H1 (cell line): ENCODE measurements at regions not wholly inside any gene's neighbourhood (a gene's known extent, or its start where the extent isn't known, plus 50 kb on each side); places are given as distances from the start of the nearest gene placed in this dataset.

ENCODE experiments used
- CTCF ChIA-PET: fragments of 300-600 bp; sonication (Branson Sonifier 250); formaldehyde crosslinking; loops from one replicate; lab custom pipeline; 2021; ENCODE audit not compliant: partially characterized antibody; lab: Charles Lee
- POLR2A ChIA-PET: fragments of 300-600 bp; sonication (Branson Sonifier 250); formaldehyde crosslinking; loops from one replicate; lab custom pipeline; 2021; ENCODE audit warnings: inconsistent platforms; ENCODE audit not compliant: partially characterized antibody; lab: Charles Lee
- DNase-seq, 2 experiments: peaks; one replicate each; pipeline versions ENCODE4 v3.0.0 to v3.0.0-alpha.2; 2010 to 2022; ENCODE audit warnings: low spot score in 2 of 2, low read depth in 1 of 2, mixed read lengths in 1 of 2
- FAIRE-seq: peaks from 2 replicates; lab custom pipeline; 2011; peaks lifted over from hg19 to GRCh38; lab: Jason Lieb, UNC
- H2AFZ ChIP-seq: 2 replicates; pipeline ENCODE4 v1.8.1; 2012; ENCODE audit warnings: low read length, inconsistent platforms
- H2AK5ac ChIP-seq: 2 replicates; pipeline ENCODE4 v1.6.1; 2013; ENCODE audit warnings: low read depth, low read length
- H2BK120ac ChIP-seq: replicated peaks from 2 replicates; pipeline ENCODE3; 2013; ENCODE audit warnings: low read depth, low read length, inconsistent platforms
- H2BK12ac ChIP-seq: 2 replicates; pipeline ENCODE4 v1.6.1; 2013; ENCODE audit warnings: low read depth, low read length
- H2BK15ac ChIP-seq: 2 replicates; pipeline ENCODE4 v1.6.1; 2013; ENCODE audit warnings: low read length
- H2BK20ac ChIP-seq: 2 replicates; pipeline ENCODE4 v1.6.1; 2013; ENCODE audit warnings: low read length
- H2BK5ac ChIP-seq: 2 replicates; pipeline ENCODE4 v1.6.1; 2013; ENCODE audit warnings: low read depth, low read length
- H3K14ac ChIP-seq: 2 replicates; pipeline ENCODE4 v1.6.1; 2013; ENCODE audit warnings: inconsistent platforms; ENCODE audit not compliant: insufficient read length
- H3K18ac ChIP-seq: 2 replicates; pipeline ENCODE4 v1.6.1; 2013; ENCODE audit warnings: low read length; ENCODE audit errors: extremely low read depth
- H3K23ac ChIP-seq: 2 replicates; pipeline ENCODE4 v1.6.1; 2013; ENCODE audit warnings: inconsistent platforms; ENCODE audit not compliant: insufficient read length
- H3K23me2 ChIP-seq: 2 replicates; pipeline ENCODE4 v1.6.1; 2013; ENCODE audit warnings: low read depth, low read length
- H3K27ac ChIP-seq: 2 replicates; pipeline ENCODE4 v1.6.1; 2011; ENCODE audit warnings: low read depth, low read length, inconsistent platforms
- H3K27me3 ChIP-seq, 4 experiments: replicated peaks in 1 of 4; 1 replicate in 1 of 4; 2 replicates in 3 of 4; pipeline versions ENCODE4 v1.6.1 to v1.8.1; 2011 to 2013; ENCODE audit warnings: low read length in 3 of 4, mild to moderate bottlenecking in 3 of 4, inconsistent platforms in 2 of 4, mixed read lengths in 2 of 4, moderate library complexity in 1 of 4; ENCODE audit not compliant: control insufficient read depth in 3 of 4, insufficient read depth in 3 of 4; ENCODE audit errors: extremely low read depth in 1 of 4
- H3K36me3 ChIP-seq, 4 experiments: 2 replicates each; pipeline versions ENCODE4 v1.6.1 to v1.8.1; 2011 to 2013; ENCODE audit warnings: mild to moderate bottlenecking in 4 of 4, low read length in 3 of 4, moderate library complexity in 2 of 4, control low read depth in 1 of 4, inconsistent platforms in 1 of 4; ENCODE audit not compliant: insufficient read depth in 4 of 4, control insufficient read depth in 2 of 4
- H3K4ac ChIP-seq: replicated peaks from 2 replicates; pipeline ENCODE3; 2013; ENCODE audit warnings: low read length, low read depth, mixed read lengths, inconsistent platforms; ENCODE audit not compliant: insufficient read length
- H3K4me1 ChIP-seq, 4 experiments: replicated peaks in 1 of 4; 1 replicate in 1 of 4; 2 replicates in 3 of 4; pipeline versions ENCODE4 v1.6.1 to v1.8.1; 2011 to 2013; ENCODE audit warnings: low read length in 3 of 4, inconsistent platforms in 2 of 4, mixed read lengths in 1 of 4; ENCODE audit not compliant: insufficient read depth in 4 of 4, control insufficient read depth in 3 of 4
- H3K4me2 ChIP-seq, 2 experiments: 2 replicates each; pipeline versions ENCODE4 v1.6.1 to v1.8.1; 2011 to 2013; ENCODE audit warnings: low read depth in 2 of 2, low read length in 2 of 2, control low read depth in 1 of 2, inconsistent platforms in 1 of 2, mild to moderate bottlenecking in 1 of 2; ENCODE audit not compliant: insufficient read depth in 1 of 2
- H3K4me3 ChIP-seq, 4 experiments: fragments of 200-600, 300-600 bp in 1 of 4; sonication (generic), shearing (Covaris generic), sonication (Bioruptor Twin) in 1 of 4; 2 replicates each; pipeline versions ENCODE4 v1.5.1 to v1.8.1; 2011 to 2016; ENCODE audit warnings: low read length in 4 of 4, low read depth in 3 of 4, control low read depth in 2 of 4, inconsistent platforms in 2 of 4, mild to moderate bottlenecking in 2 of 4, mixed read lengths in 1 of 4, moderate library complexity in 1 of 4; ENCODE audit not compliant: insufficient read depth in 2 of 4; ENCODE audit errors: extremely low read depth in 1 of 4
- H3K56ac ChIP-seq: replicated peaks from 2 replicates; pipeline ENCODE3; 2013; ENCODE audit warnings: low read depth, mild to moderate bottlenecking, mixed read lengths, low read length, inconsistent platforms; ENCODE audit not compliant: insufficient read length
- H3K79me1 ChIP-seq: 2 replicates; pipeline ENCODE4 v1.6.1; 2013; ENCODE audit warnings: low read depth, low read length, control low read depth
- H3K79me2 ChIP-seq, 2 experiments: 2 replicates each; pipeline versions ENCODE4 v1.6.1 to v1.8.1; 2012 to 2013; ENCODE audit warnings: low read length in 2 of 2, mild to moderate bottlenecking in 2 of 2, inconsistent platforms in 1 of 2; ENCODE audit not compliant: insufficient read depth in 2 of 2, control insufficient read depth in 1 of 2
- H3K9ac ChIP-seq, 4 experiments: replicated peaks in 1 of 4; 1 replicate in 1 of 4; 2 replicates in 3 of 4; pipeline versions ENCODE4 v1.6.1 to v1.8.1; 2011 to 2013; ENCODE audit warnings: low read depth in 3 of 4, low read length in 3 of 4, control low read depth in 2 of 4, mild to moderate bottlenecking in 2 of 4, moderate library complexity in 2 of 4, inconsistent platforms in 1 of 4; ENCODE audit errors: extremely low read depth in 1 of 4
- H3K9me3 ChIP-seq, 2 experiments: 2 replicates each; pipeline versions ENCODE4 v1.6.1 to v1.8.1; 2012 to 2013; ENCODE audit warnings: mild to moderate bottlenecking in 2 of 2, moderate library complexity in 2 of 2, control low read depth in 1 of 2, inconsistent platforms in 1 of 2, low read depth in 1 of 2, low read length in 1 of 2, mixed read lengths in 1 of 2; ENCODE audit not compliant: insufficient read depth in 2 of 2
- H4K20me1 ChIP-seq, 2 experiments: replicated peaks in 1 of 2; 2 replicates each; pipeline versions ENCODE3 to v1.8.1; 2011 to 2013; ENCODE audit warnings: inconsistent platforms in 2 of 2, low read length in 2 of 2, mild to moderate bottlenecking in 1 of 2; ENCODE audit not compliant: insufficient read depth in 2 of 2, control insufficient read depth in 1 of 2
- H4K5ac ChIP-seq: 2 replicates; pipeline ENCODE4 v1.6.1; 2013; ENCODE audit warnings: low read length, low read depth, mixed read lengths, inconsistent platforms; ENCODE audit not compliant: insufficient read length
- H4K8ac ChIP-seq: 2 replicates; pipeline ENCODE4 v1.8.0; 2013; ENCODE audit warnings: mild to moderate bottlenecking, moderate library complexity, low read length, inconsistent platforms; ENCODE audit not compliant: insufficient read depth; ENCODE audit errors: extremely low read depth
- H4K91ac ChIP-seq: replicated peaks from 2 replicates; pipeline ENCODE3; 2013; ENCODE audit warnings: low read length, mixed read lengths, inconsistent platforms; ENCODE audit not compliant: insufficient read length
- ATF3 ChIP-seq: IDR thresholded peaks from 2 replicates; pipeline ENCODE4 v1.6.1; 2011; ENCODE audit warnings: low read depth, mild to moderate bottlenecking, low read length; ENCODE audit not compliant: insufficient read depth
- CBX8 ChIP-seq: fragments of 300-800, 300-1000 bp; sonication (generic); IDR thresholded peaks from 2 replicates; pipeline ENCODE4 v1.7.1; 2016; ENCODE audit warnings: low read depth, low read length, borderline replicate concordance
- EP300 ChIP-seq, 2 experiments: IDR thresholded peaks; 1 replicate in 1 of 2; 2 replicates in 1 of 2; pipeline ENCODE4 v1.6.1; 2011 to 2012; ENCODE audit warnings: low read depth in 2 of 2, low read length in 2 of 2, mild to moderate bottlenecking in 2 of 2, borderline replicate concordance in 1 of 2, inconsistent platforms in 1 of 2, moderate library complexity in 1 of 2
- GTF2F1 ChIP-seq: IDR thresholded peaks from 2 replicates; pipeline ENCODE4 v1.6.1; 2012; ENCODE audit warnings: low read depth, low read length, improper control_type of control experiment, borderline replicate concordance
- KDM1A ChIP-seq: fragments of 200-600, 300-600 bp; sonication (generic); IDR thresholded peaks from 2 replicates; pipeline ENCODE4 v1.7.1; 2016; ENCODE audit warnings: mild to moderate bottlenecking, low read length, borderline replicate concordance
- KDM5A ChIP-seq: fragments of 200-600 bp; IDR thresholded peaks from 2 replicates; pipeline ENCODE4 v1.7.1; 2012; ENCODE audit warnings: mild to moderate bottlenecking, low read length, inconsistent platforms, mixed read lengths
- POU5F1 ChIP-seq: IDR thresholded peaks from 2 replicates; pipeline ENCODE4 v1.6.1; 2011; ENCODE audit warnings: low read depth, mild to moderate bottlenecking, low read length, moderate library complexity
- RXRA ChIP-seq: IDR thresholded peaks from 2 replicates; pipeline ENCODE4 v1.6.1; 2011; ENCODE audit warnings: low read depth, mild to moderate bottlenecking, low read length, moderate library complexity; ENCODE audit not compliant: insufficient read depth
- SIN3A ChIP-seq, 2 experiments: IDR thresholded peaks in 1 of 2; conservative IDR thresholded peaks in 1 of 2; 2 replicates each; pipeline ENCODE4 v1.6.1; 2011 to 2012; ENCODE audit warnings: low read length in 2 of 2, improper control_type of control experiment in 1 of 2, low read depth in 1 of 2, mild to moderate bottlenecking in 1 of 2
- SUZ12 ChIP-seq: fragments of 200-600 bp; sonication (generic); IDR thresholded peaks from 2 replicates; pipeline ENCODE4 v1.6.1; 2012; ENCODE audit warnings: mild to moderate bottlenecking, inconsistent platforms, low read length, moderate library complexity, mixed read lengths
- YY1 ChIP-seq: IDR thresholded peaks from 2 replicates; pipeline ENCODE4 v1.6.1; 2011; ENCODE audit warnings: low read depth, mild to moderate bottlenecking, low read length
- WGBS, 2 experiments: shearing (Covaris generic) in 1 of 2; methylation state at CpG; one replicate each; pipeline versions ENCODE4 v1.1.6 to v1.1.7; 2013 to 2015; ENCODE audit warnings: low lambda C conversion rate in 2 of 2, mixed read lengths in 2 of 2, inconsistent platforms in 1 of 2, low coverage in 1 of 2, missing lambda C conversion rate in 1 of 2; ENCODE audit not compliant: insufficient replicate concordance in 2 of 2, insufficient coverage in 1 of 2, insufficient read length in 1 of 2; ENCODE audit errors: extremely low coverage in 1 of 2, missing lambda C conversion rate in 1 of 2; 5-methylcytosine and 5-hydroxymethylcytosine counted together

- TF ChIP-seq GTF2F1: no peak
These were observed 161.6 kb upstream of the CTAGE1 start (continued) for GRCh38 chr18:22579271-22579670.

- Histone ChIP-seq H3K4me3 (no peak overlapping the region), H3K14ac (no peak overlapping the region), H2BK5ac (no peak overlapping the region), H3K27me3 (no peaks in the 10 kb centered on the region), H4K20me1 (no peaks in the 10 kb centered on the region), H3K23me2 (no peaks in the 10 kb centered on the region; the same call in 1 of the 2 replicates), H3K4ac (no peak overlapping the region), H3K36me3 (no peaks in the 10 kb centered on the region), H3K4me2 (no peak overlapping the region), H4K8ac (no peak overlapping the region), H4K5ac (no peak overlapping the region), H2BK120ac (no peak overlapping the region), H2BK15ac (no peak overlapping the region), H3K4me1 (no peaks in the 10 kb centered on the region), H3K56ac (no peak overlapping the region), H3K9ac (no peak overlapping the region), H3K23ac (no peak overlapping the region), H3K18ac (no peak overlapping the region), H3K9me3 (no peaks in the 10 kb centered on the region), H2AFZ (no peak overlapping the region), H2BK20ac (no peak overlapping the region), H2AK5ac (no peak overlapping the region), H3K27ac (no peak overlapping the region), H3K79me2 (no peaks in the 10 kb centered on the region), H3K79me1 (no peaks in the 10 kb centered on the region), H2BK12ac (no peak overlapping the region), H4K91ac (no peak overlapping the region)
- no peak for DNase-seq
- CTCF ChIA-PET: no interaction called here
- POLR2A ChIA-PET: no interaction called here
- no peak for TF ChIP-seq ATF3
- no peak for TF ChIP-seq EP300 (IDR thresholded peaks at IDR 0.05; ENCODE audit: borderline replicate concordance in 1 of 2, low read depth in 2 of 2, low read length in 2 of 2)
- TF ChIP-seq SUZ12: no peak
- TF ChIP-seq YY1: no peak
- TF ChIP-seq SIN3A (conservative IDR thresholded peaks at IDR 0.05 in 1 of 2, IDR thresholded peaks at IDR 0.05 in 1 of 2; ENCODE audit: low read depth in 1 of 2, low read length in 2 of 2): no peak
- TF ChIP-seq RXRA: no peak
- no peak for TF ChIP-seq KDM1A
- no peak for TF ChIP-seq POU5F1
- TF ChIP-seq CBX8: no peak
- no peak for TF ChIP-seq KDM5A
- no peak for FAIRE-seq
- 96% methylated on average over 1 of the region's 1 CpG; no CpG with 5 or more reads in 1 of the 2 experiments for WGBS, 2 experiments
These were observed 167.6 kb upstream of the CTAGE1 start for GRCh38 chr18:22585333-22585732.
